ENCODE measurements at regions not wholly inside any gene's neighbourhood (a gene's known extent, or its start where the extent isn't known, plus 50 kb on each side); places are given as distances from the start of the nearest gene placed in this dataset.

GRCh38 chr11:115611343-115611742, 107.1 kb upstream of the CADM1 start:
- no peak for TF ChIP-seq POLR2A (IDR thresholded peaks at IDR 0.05)
- no peak for TF ChIP-seq CTCF (IDR thresholded peaks at IDR 0.05)
- no peak for TF ChIP-seq POLR2AphosphoS5 (IDR thresholded peaks at IDR 0.05)

Data from gastroesophageal sphincter (tissue), 3 donors.